DND-41 (cell line): ENCODE measurements at regions not wholly inside any gene's neighbourhood (a gene's known extent, or its start where the extent isn't known, plus 50 kb on each side); places are given as distances from the start of the nearest gene placed in this dataset.

Source experiments
- ATAC-seq: fragments of 200-7000 bp; cut with Tn5 transposase; 3 replicates; pipeline ENCODE4 v1.9.1; 2021; ENCODE audit warnings: low read depth; ENCODE audit not compliant: insufficient read depth
- DNase-seq: peaks from one replicate; pipeline ENCODE4 v3.0.0-alpha.2; 2020
- H2AFZ ChIP-seq: 2 replicates; pipeline ENCODE4 v1.6.0; 2012; ENCODE audit warnings: low read depth, low read length
- H3K27ac ChIP-seq: 2 replicates; pipeline ENCODE4 v1.5.1; 2012; ENCODE audit warnings: low read length, inconsistent platforms
- H3K27me3 ChIP-seq: fragments of 200-600 bp; sonication (generic); 2 replicates; pipeline ENCODE4 v1.6.0; 2012; ENCODE audit warnings: low read length, mild to moderate bottlenecking, inconsistent platforms; ENCODE audit not compliant: insufficient read depth, poor library complexity
- H3K36me3 ChIP-seq: 2 replicates; pipeline ENCODE4 v1.5.1; 2012; ENCODE audit warnings: low read length, inconsistent platforms; ENCODE audit not compliant: insufficient read depth
- H3K4me1 ChIP-seq: 2 replicates; pipeline ENCODE4 v1.5.1; 2012; ENCODE audit warnings: mild to moderate bottlenecking, low read length; ENCODE audit not compliant: insufficient read depth
- H3K4me2 ChIP-seq: 2 replicates; pipeline ENCODE4 v1.6.0; 2012; ENCODE audit warnings: mild to moderate bottlenecking, moderate library complexity, low read length, inconsistent platforms; ENCODE audit not compliant: insufficient read depth
- H3K4me3 ChIP-seq, 2 experiments: fragments of 200-600 bp in 1 of 2; shearing (Covaris generic) in 1 of 2; 2 replicates each; pipeline ENCODE4 v1.5.1; 2012 to 2016; ENCODE audit warnings: inconsistent platforms in 2 of 2, low read length in 2 of 2, mild to moderate bottlenecking in 2 of 2, low read depth in 1 of 2, moderate library complexity in 1 of 2
- H3K79me2 ChIP-seq: 2 replicates; pipeline ENCODE4 v1.6.0; 2012; ENCODE audit warnings: low read length, inconsistent platforms; ENCODE audit not compliant: insufficient read depth
- H3K9ac ChIP-seq: 2 replicates; pipeline ENCODE4 v1.6.0; 2012; ENCODE audit warnings: low read depth, mild to moderate bottlenecking, inconsistent platforms, low read length, moderate library complexity
- H3K9me3 ChIP-seq: 2 replicates; pipeline ENCODE4 v1.5.1; 2012; ENCODE audit warnings: low read length, moderate library complexity, mild to moderate bottlenecking, inconsistent platforms; ENCODE audit not compliant: insufficient read depth, severe bottlenecking
- H4K20me1 ChIP-seq: 2 replicates; pipeline ENCODE4 v1.6.0; 2012; ENCODE audit warnings: low read length; ENCODE audit not compliant: insufficient read depth
- EZH2 ChIP-seq: IDR thresholded peaks from 3 replicates; pipeline ENCODE4 v1.6.1; 2012; ENCODE audit warnings: borderline replicate concordance, low read depth, mild to moderate bottlenecking, moderate library complexity, low read length, inconsistent platforms; ENCODE audit not compliant: severe bottlenecking
- TF ChIP-seq, protein P1 (sequence below): IDR thresholded peaks from 2 replicates; pipeline ENCODE4 v1.5.1; 2012; ENCODE audit warnings: borderline replicate concordance, low read length, moderate library complexity, mild to moderate bottlenecking; ENCODE audit not compliant: poor library complexity, severe bottlenecking; ENCODE audit errors: extremely low read depth

DNA sequence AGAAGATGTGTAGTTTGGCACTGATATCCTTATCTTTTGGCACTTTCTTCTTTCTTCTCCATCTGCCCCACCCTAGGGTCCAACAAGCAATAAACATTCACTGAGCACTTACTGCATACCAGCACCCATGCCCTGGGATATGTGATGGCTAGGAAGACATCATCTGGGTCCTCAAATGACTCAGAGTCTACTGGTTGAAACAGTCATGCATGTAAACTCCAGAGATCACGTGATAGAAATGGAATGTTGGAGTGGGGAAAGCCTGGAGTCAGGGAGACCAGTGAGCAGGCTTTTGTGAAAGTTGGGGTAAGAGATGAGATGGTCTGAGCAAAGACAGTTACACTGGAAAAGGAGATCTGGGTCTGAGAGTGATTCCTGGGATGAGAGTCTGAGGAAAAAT is 724.9 kb upstream of the TENM4 start:
- Histone ChIP-seq H4K20me1 (no peaks in the 10 kb centered on the region), H3K27ac (no peak overlapping the region), H2AFZ (no peak overlapping the region), H3K27me3 (no peaks in the 10 kb centered on the region), H3K36me3 (no peaks in the 10 kb centered on the region), H3K79me2 (no peaks in the 10 kb centered on the region), H3K4me1 (no peaks in the 10 kb centered on the region), H3K4me2 (no peak overlapping the region), H3K4me3 (no peak overlapping the region), H3K9ac (no peak overlapping the region), H3K9me3 (no peaks in the 10 kb centered on the region)
- no peak for ATAC-seq
- DNase-seq: no peak
- TF ChIP-seq EZH2: no peak
- TF ChIP-seq, protein P1, sequence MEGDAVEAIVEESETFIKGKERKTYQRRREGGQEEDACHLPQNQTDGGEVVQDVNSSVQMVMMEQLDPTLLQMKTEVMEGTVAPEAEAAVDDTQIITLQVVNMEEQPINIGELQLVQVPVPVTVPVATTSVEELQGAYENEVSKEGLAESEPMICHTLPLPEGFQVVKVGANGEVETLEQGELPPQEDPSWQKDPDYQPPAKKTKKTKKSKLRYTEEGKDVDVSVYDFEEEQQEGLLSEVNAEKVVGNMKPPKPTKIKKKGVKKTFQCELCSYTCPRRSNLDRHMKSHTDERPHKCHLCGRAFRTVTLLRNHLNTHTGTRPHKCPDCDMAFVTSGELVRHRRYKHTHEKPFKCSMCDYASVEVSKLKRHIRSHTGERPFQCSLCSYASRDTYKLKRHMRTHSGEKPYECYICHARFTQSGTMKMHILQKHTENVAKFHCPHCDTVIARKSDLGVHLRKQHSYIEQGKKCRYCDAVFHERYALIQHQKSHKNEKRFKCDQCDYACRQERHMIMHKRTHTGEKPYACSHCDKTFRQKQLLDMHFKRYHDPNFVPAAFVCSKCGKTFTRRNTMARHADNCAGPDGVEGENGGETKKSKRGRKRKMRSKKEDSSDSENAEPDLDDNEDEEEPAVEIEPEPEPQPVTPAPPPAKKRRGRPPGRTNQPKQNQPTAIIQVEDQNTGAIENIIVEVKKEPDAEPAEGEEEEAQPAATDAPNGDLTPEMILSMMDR: no peak

DNA sequence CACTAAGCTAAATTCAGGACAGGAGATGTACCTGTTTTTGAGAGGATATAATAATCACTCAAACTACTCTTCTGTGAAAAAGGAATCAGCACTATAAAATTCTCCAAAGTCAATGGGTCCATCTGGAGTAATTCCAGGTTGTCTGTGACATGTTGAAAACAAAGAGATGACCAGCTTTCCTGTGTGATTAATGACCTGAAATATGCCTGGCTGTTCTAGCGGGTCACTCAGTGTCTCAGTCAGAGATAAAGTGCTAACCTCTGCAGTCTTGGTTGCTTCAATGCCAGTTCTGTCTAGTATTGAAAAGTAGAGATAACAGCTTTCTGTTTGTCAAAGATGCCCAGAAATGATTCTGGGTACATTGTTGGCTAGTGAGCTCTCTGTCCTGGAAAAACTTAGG is 722.6 kb upstream of the TENM4 start:
- H3K4me1 ChIP-seq: no peaks in the 10 kb centered on the region
- no peaks in the 10 kb centered on the region for H3K9me3 ChIP-seq
- no peak overlapping the region for H3K9ac ChIP-seq
- no peak overlapping the region for H3K4me2 ChIP-seq
- H3K79me2 ChIP-seq: no peaks in the 10 kb centered on the region
- H3K36me3 ChIP-seq: no peaks in the 10 kb centered on the region
- no peaks in the 10 kb centered on the region for H4K20me1 ChIP-seq
- H3K4me3 ChIP-seq: no peak overlapping the region
- H2AFZ ChIP-seq: no peak overlapping the region
- no peak overlapping the region for H3K27ac ChIP-seq
- ATAC-seq (no peak), DNase-seq (no peak)
- TF ChIP-seq EZH2: no peak
- TF ChIP-seq, protein P1: no peak
- no peaks in the 10 kb centered on the region for H3K27me3 ChIP-seq

DNA sequence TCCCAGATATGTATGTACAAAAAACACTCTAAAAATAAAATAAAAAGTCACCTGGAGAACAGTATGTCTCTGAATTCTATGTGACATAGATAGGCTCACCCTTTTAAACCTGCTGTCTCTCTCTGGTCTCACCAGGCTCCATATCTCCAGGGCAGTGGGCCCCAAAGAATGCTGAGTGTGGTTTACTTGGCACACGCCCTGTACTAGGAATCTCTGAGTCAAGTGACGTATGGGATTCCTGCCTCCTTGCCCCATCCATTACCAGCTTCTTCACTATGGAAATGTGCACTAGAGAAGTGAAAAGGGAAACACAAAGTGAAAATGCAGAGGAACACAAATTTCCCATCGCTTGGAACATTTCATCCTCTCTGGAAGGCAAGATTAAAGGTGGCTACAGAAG is 722.2 kb upstream of the TENM4 start:
- Histone ChIP-seq H3K9me3 (no peaks in the 10 kb centered on the region), H4K20me1 (no peaks in the 10 kb centered on the region), H3K4me2 (no peak overlapping the region), H2AFZ (no peak overlapping the region), H3K27ac (no peak overlapping the region), H3K4me3 (no peak overlapping the region), H3K9ac (no peak overlapping the region), H3K27me3 (no peaks in the 10 kb centered on the region), H3K4me1 (no peaks in the 10 kb centered on the region), H3K79me2 (no peaks in the 10 kb centered on the region), H3K36me3 (no peaks in the 10 kb centered on the region)
- no peak for DNase-seq
- TF ChIP-seq, protein P1: no peak
- no peak for TF ChIP-seq EZH2
- no peak for ATAC-seq

DNA sequence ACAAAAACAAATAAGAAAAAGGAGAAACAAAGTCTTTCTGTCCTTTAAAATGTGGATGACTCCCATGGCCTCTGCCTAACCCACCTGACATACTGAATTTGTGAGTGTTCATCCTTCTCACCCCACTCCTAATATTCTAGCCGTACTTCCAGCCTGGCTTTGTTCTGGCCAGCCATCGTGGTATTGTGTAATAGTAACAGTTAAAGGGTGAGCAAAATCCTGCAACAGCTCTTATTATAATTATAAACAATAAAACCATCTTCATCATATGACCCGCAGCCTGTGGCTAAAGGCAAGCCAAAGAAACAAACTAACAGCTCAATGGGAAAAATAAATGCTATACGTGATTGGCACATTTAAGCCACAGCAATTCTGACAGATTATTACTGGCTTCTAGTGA is 721.6 kb upstream of the TENM4 start:
- no peak overlapping the region for H3K27ac ChIP-seq
- no peaks in the 10 kb centered on the region for H3K79me2 ChIP-seq
- H3K4me2 ChIP-seq: no peak overlapping the region
- H3K36me3 ChIP-seq: no peaks in the 10 kb centered on the region
- H3K9me3 ChIP-seq: no peaks in the 10 kb centered on the region
- no peaks in the 10 kb centered on the region for H3K27me3 ChIP-seq
- no peak overlapping the region for H3K4me3 ChIP-seq
- H2AFZ ChIP-seq: no peak overlapping the region
- no peaks in the 10 kb centered on the region for H4K20me1 ChIP-seq
- DNase-seq (no peak), ATAC-seq (no peak)
- no peaks in the 10 kb centered on the region for H3K4me1 ChIP-seq
- TF ChIP-seq, protein P1: no peak
- TF ChIP-seq EZH2: no peak
- H3K9ac ChIP-seq: no peak overlapping the region
